Panc1 (cell line): ENCODE measurements at regions not wholly inside any gene's neighbourhood (a gene's known extent, or its start where the extent isn't known, plus 50 kb on each side); places are given as distances from the start of the nearest gene placed in this dataset.

Experiments used
- ATAC-seq: fragments of 200-7000 bp; cut with Tn5 transposase; 2 replicates; pipeline ENCODE4 v1.9.1; 2020; ENCODE audit warnings: mild to moderate bottlenecking, moderate library complexity
- BruUV-seq: library from RNA; stranded (reverse); fragments of 400-500 nt; replicated peaks from 2 replicates; lab custom pipeline; 2021; lab: Mats Ljungman, UMichigan
- CTCF ChIA-PET: fragments of 300-600 bp; sonication (Branson Sonifier 250); formaldehyde crosslinking; loops from one replicate; lab custom pipeline; 2022; ENCODE audit warnings: antibody characterized with exemption; lab: Charles Lee
- POLR2A ChIA-PET: fragments of 300-600 bp; sonication (Branson Sonifier 250); formaldehyde crosslinking; loops from one replicate; lab custom pipeline; 2022; ENCODE audit warnings: antibody characterized with exemption; lab: Charles Lee
- DNase-seq: peaks from one replicate; pipeline ENCODE4 v3.0.0-alpha.2; 2010; ENCODE audit warnings: low read depth, low spot score
- H3K27ac ChIP-seq: 2 replicates; pipeline ENCODE4 v1.5.1; 2011; ENCODE audit warnings: mild to moderate bottlenecking, low read length, inconsistent platforms
- H3K27me3 ChIP-seq: fragments of 200-500 bp; sonication (Bioruptor generic); 2 replicates; pipeline ENCODE4 v1.6.0; 2014; ENCODE audit warnings: low read length, inconsistent platforms; ENCODE audit not compliant: control insufficient read depth, insufficient read depth
- H3K36me3 ChIP-seq: fragments of 200-500 bp; sonication (Bioruptor generic); 2 replicates; pipeline ENCODE4 v1.5.1; 2014; ENCODE audit warnings: inconsistent platforms, mild to moderate bottlenecking, low read length, moderate library complexity; ENCODE audit not compliant: control insufficient read depth, insufficient read depth
- H3K4me1 ChIP-seq: 2 replicates; pipeline ENCODE4 v1.5.1; 2011; ENCODE audit warnings: inconsistent platforms, mild to moderate bottlenecking, low read length, moderate library complexity; ENCODE audit not compliant: control insufficient read depth, insufficient read depth
- H3K4me3 ChIP-seq, 2 experiments: 2 replicates each; pipeline ENCODE4 v1.5.1; 2011 to 2012; ENCODE audit warnings: low read depth in 2 of 2, low read length in 2 of 2, mild to moderate bottlenecking in 2 of 2, inconsistent platforms in 1 of 2, moderate library complexity in 1 of 2
- H3K9me3 ChIP-seq: fragments of 200-500 bp; sonication (Bioruptor generic); 2 replicates; pipeline ENCODE4 v1.5.1; 2014; ENCODE audit warnings: low read depth, mild to moderate bottlenecking, inconsistent platforms, low read length, moderate library complexity; ENCODE audit not compliant: control insufficient read depth, insufficient read depth
- POLR2AphosphoS5 ChIP-seq: IDR thresholded peaks from 2 replicates; pipeline ENCODE4 v1.6.1; 2012; ENCODE audit warnings: mild to moderate bottlenecking, low read depth, low read length, moderate library complexity
- SIN3A ChIP-seq: IDR thresholded peaks from 2 replicates; pipeline ENCODE4 v1.6.1; 2012; ENCODE audit warnings: low read depth, mild to moderate bottlenecking, low read length, moderate library complexity, borderline replicate concordance; ENCODE audit not compliant: insufficient read depth
- TCF7L2 ChIP-seq: IDR thresholded peaks from 2 replicates; pipeline ENCODE4 v1.6.1; 2011; ENCODE audit warnings: mild to moderate bottlenecking, low read depth, low read length, inconsistent platforms
- in situ Hi-C: cut with HindIII; loops from 2 replicates; pipeline ENCODE4 v1.10.0; 2016; ENCODE audit warnings: low sequenced_read_pairs, low pct_unique_long_range_greater_than_20kb
- intact Hi-C: fragments of 100-400 bp; cut with micrococcal nuclease; formaldehyde crosslinking; loops from one replicate; pipeline ENCODE4 v1.10.0; 2022; ENCODE audit not compliant: unreplicated experiment
- TF ChIP-seq, protein P1 (sequence below), 2 experiments: IDR thresholded peaks; 2 replicates each; pipeline ENCODE4 v1.6.1; 2011 to 2012; ENCODE audit warnings: low read depth in 2 of 2, control low read depth in 1 of 2, low read length in 1 of 2, mild to moderate bottlenecking in 1 of 2, moderate library complexity in 1 of 2; ENCODE audit not compliant: insufficient read depth in 1 of 2
- TF ChIP-seq, protein P2 (sequence below): fragments of 450-650 bp; IDR thresholded peaks from 2 replicates; pipeline ENCODE4 v1.5.1; 2017; ENCODE audit warnings: mild to moderate bottlenecking

DNA sequence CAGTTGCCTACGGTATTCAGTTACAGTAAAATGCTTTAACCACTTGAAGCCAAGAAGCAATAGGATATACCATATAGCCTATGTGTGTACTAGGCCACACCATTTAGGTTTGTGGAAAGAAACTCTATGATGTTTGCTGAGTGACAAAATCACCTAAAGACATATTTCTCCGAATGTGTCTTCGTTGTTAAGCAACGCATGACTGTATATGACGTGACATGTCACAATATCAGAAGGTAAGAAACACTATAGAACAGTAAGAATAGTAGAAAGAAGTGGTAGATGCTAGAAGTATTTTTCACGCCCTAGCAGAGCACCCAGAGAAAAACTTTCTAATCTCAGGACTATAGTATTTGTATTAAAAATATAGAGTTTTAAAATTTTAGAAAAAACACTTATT, 1188.2 kb upstream of the B3GALT2 start:
- ATAC-seq (no peak), DNase-seq (no peak)
- H3K36me3 ChIP-seq = no peaks in the 10 kb centered on the region
- CTCF ChIA-PET = no interaction called here
- no peaks in the 10 kb centered on the region for H3K27me3 ChIP-seq
- no peaks in the 10 kb centered on the region for H3K4me1 ChIP-seq
- in situ Hi-C loops = no loop called here
- intact Hi-C loops = no loop called here
- POLR2A ChIA-PET = no interaction called here
- no TSS peak for BruUV-seq
- no peak for TF ChIP-seq SIN3A
- TF ChIP-seq TCF7L2 = no peak
- TF ChIP-seq, protein P1, sequence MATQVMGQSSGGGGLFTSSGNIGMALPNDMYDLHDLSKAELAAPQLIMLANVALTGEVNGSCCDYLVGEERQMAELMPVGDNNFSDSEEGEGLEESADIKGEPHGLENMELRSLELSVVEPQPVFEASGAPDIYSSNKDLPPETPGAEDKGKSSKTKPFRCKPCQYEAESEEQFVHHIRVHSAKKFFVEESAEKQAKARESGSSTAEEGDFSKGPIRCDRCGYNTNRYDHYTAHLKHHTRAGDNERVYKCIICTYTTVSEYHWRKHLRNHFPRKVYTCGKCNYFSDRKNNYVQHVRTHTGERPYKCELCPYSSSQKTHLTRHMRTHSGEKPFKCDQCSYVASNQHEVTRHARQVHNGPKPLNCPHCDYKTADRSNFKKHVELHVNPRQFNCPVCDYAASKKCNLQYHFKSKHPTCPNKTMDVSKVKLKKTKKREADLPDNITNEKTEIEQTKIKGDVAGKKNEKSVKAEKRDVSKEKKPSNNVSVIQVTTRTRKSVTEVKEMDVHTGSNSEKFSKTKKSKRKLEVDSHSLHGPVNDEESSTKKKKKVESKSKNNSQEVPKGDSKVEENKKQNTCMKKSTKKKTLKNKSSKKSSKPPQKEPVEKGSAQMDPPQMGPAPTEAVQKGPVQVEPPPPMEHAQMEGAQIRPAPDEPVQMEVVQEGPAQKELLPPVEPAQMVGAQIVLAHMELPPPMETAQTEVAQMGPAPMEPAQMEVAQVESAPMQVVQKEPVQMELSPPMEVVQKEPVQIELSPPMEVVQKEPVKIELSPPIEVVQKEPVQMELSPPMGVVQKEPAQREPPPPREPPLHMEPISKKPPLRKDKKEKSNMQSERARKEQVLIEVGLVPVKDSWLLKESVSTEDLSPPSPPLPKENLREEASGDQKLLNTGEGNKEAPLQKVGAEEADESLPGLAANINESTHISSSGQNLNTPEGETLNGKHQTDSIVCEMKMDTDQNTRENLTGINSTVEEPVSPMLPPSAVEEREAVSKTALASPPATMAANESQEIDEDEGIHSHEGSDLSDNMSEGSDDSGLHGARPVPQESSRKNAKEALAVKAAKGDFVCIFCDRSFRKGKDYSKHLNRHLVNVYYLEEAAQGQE (IDR thresholded peaks at IDR 0.05; ENCODE audit: insufficient read depth in 1 of 2, low read depth in 2 of 2, low read length in 1 of 2) = no peak
- TF ChIP-seq POLR2AphosphoS5 = no peak
- TF ChIP-seq, protein P2, sequence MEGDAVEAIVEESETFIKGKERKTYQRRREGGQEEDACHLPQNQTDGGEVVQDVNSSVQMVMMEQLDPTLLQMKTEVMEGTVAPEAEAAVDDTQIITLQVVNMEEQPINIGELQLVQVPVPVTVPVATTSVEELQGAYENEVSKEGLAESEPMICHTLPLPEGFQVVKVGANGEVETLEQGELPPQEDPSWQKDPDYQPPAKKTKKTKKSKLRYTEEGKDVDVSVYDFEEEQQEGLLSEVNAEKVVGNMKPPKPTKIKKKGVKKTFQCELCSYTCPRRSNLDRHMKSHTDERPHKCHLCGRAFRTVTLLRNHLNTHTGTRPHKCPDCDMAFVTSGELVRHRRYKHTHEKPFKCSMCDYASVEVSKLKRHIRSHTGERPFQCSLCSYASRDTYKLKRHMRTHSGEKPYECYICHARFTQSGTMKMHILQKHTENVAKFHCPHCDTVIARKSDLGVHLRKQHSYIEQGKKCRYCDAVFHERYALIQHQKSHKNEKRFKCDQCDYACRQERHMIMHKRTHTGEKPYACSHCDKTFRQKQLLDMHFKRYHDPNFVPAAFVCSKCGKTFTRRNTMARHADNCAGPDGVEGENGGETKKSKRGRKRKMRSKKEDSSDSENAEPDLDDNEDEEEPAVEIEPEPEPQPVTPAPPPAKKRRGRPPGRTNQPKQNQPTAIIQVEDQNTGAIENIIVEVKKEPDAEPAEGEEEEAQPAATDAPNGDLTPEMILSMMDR = no peak
- no peak overlapping the region for H3K4me3 ChIP-seq
- no peaks in the 10 kb centered on the region for H3K9me3 ChIP-seq
- H3K27ac ChIP-seq = no peak overlapping the region

DNA sequence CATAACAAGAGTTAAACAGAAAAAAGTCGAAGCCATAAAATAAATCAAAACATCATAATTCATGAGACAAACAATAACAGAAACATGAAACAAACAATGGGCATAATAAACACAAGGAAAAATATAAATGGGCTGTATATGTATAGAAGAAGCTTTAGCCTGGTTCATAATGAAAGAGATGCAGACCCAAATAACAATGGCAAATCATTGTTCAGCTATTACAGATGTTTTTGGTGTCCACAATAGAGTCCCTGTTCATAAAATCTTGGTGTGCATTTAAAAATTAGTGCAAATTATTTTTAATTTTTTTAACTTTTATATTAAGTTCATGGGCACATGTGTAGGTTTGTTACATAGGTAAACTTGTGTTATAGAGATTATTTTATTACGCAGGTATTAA, 1185.9 kb upstream of the B3GALT2 start:
- intact Hi-C loops = no loop called here
- no TSS peak for BruUV-seq
- H3K4me3 ChIP-seq = no peak overlapping the region
- in situ Hi-C loops = no loop called here
- TF ChIP-seq TCF7L2 (no peak), POLR2AphosphoS5 (no peak), SIN3A (no peak)
- TF ChIP-seq, protein P1 (IDR thresholded peaks at IDR 0.05; ENCODE audit: insufficient read depth in 1 of 2, low read depth in 2 of 2, low read length in 1 of 2) = no peak
- TF ChIP-seq, protein P2 = no peak
- peaks cover under 1% of the 10 kb centered on the region; the same call in 1 of the 2 replicates for H3K4me1 ChIP-seq
- no peaks in the 10 kb centered on the region for H3K9me3 ChIP-seq
- H3K36me3 ChIP-seq = no peaks in the 10 kb centered on the region
- CTCF ChIA-PET = no interaction called here
- no peak overlapping the region for H3K27ac ChIP-seq
- DNase-seq (no peak), ATAC-seq (no peak)
- POLR2A ChIA-PET = no interaction called here
- no peaks in the 10 kb centered on the region for H3K27me3 ChIP-seq
